ENCODE measurements at regions not wholly inside any gene's neighbourhood (a gene's known extent, or its start where the extent isn't known, plus 50 kb on each side); places are given as distances from the start of the nearest gene placed in this dataset.
"Not testable (repeated sequence)": the region's sequence is repeated elsewhere in the genome, so short reads cannot be mapped to it uniquely, and the experiment has no call there.

GRCh38 chr10:32180390-32181280 is 124.4 kb upstream of the KIF5B start:
- H3K4me3 ChIP-seq (ENCODE audit: low read length) = no peak overlapping the region
- H2AFZ ChIP-seq (ENCODE audit: low read length) = no peak overlapping the region
- no peaks in the 10 kb centered on the region for H3K27me3 ChIP-seq (ENCODE audit: low read length)
- BruUV-seq (replicated peaks) = no TSS peak
- TF ChIP-seq EZH2phosphoT487 (IDR thresholded peaks at IDR 0.05; ENCODE audit: borderline replicate concordance, low read length) = no peak
- no peak for TF ChIP-seq EZH2 (IDR thresholded peaks at IDR 0.05; ENCODE audit: low read length, unreplicated experiment)
- TF ChIP-seq CTCF (conservative IDR thresholded peaks at IDR 0.05; ENCODE audit: low read depth, low read length) = no peak
- no peak for DNase-seq
- H3K9me3 ChIP-seq (ENCODE audit: low read length) = no peaks in the 10 kb centered on the region
- H3K4me1 ChIP-seq (ENCODE audit: insufficient read depth, low read length) = no peaks in the 10 kb centered on the region
- POLR2A ChIA-PET (ENCODE audit: unreplicated experiment) = interaction anchor here (0.6 kb wide), 1 partner anchor 197 kb away, joined by 3 read pairs; no protein-coding TSS in a partner anchor
- no peak overlapping the region for H3K27ac ChIP-seq (ENCODE audit: low read length)
- intact Hi-C loops (cut with micrococcal nuclease) = no loop called here
- H3K36me3 ChIP-seq (ENCODE audit: low read depth, low read length) = no peaks in the 10 kb centered on the region
- H3K9me2 ChIP-seq (replicated peaks; ENCODE audit: low read length) = no peaks in the 10 kb centered on the region
- no peak overlapping the region for H3K4me2 ChIP-seq (ENCODE audit: low read length)
- no peaks in the 10 kb centered on the region for H3K79me2 ChIP-seq (ENCODE audit: low read length)
- CTCF ChIA-PET = no interaction called here
- H3F3A ChIP-seq (ENCODE audit: low read length, unreplicated experiment) = no peaks in the 10 kb centered on the region
- no peak overlapping the region for H3K9ac ChIP-seq (ENCODE audit: low read length)
- H4K20me1 ChIP-seq (ENCODE audit: low read length) = no peaks in the 10 kb centered on the region
- ATAC-seq = no peak

- H3K9me3 ChIP-seq (ENCODE audit: low read length) = no peaks in the 10 kb centered on the region
- no peaks in the 10 kb centered on the region for H3K79me2 ChIP-seq (ENCODE audit: low read length)
- no peaks in the 10 kb centered on the region for H3K36me3 ChIP-seq (ENCODE audit: low read depth, low read length)
- H3F3A ChIP-seq (ENCODE audit: low read length, unreplicated experiment) = no peaks in the 10 kb centered on the region
- H4K20me1 ChIP-seq (ENCODE audit: low read length) = no peaks in the 10 kb centered on the region
- intact Hi-C loops (cut with micrococcal nuclease) = no loop called here
- H3K9ac ChIP-seq (ENCODE audit: low read length) = no peak overlapping the region
- no TSS peak for BruUV-seq (replicated peaks)
- ChIA-PET CTCF (no interaction called here), POLR2A (ENCODE audit: unreplicated experiment) (interaction anchor here (0.6 kb wide), 1 partner anchor 198 kb away, joined by 3 read pairs; no protein-coding TSS in a partner anchor)
- ATAC-seq (no peak), DNase-seq (no peak)
- no peak overlapping the region for H2AFZ ChIP-seq (ENCODE audit: low read length)
- H3K4me2 ChIP-seq (ENCODE audit: low read length) = no peak overlapping the region
- H3K27ac ChIP-seq (ENCODE audit: low read length) = no peak overlapping the region
- no peaks in the 10 kb centered on the region for H3K9me2 ChIP-seq (replicated peaks; ENCODE audit: low read length)
- H3K27me3 ChIP-seq (ENCODE audit: low read length) = no peaks in the 10 kb centered on the region
- no peak overlapping the region for H3K4me3 ChIP-seq (ENCODE audit: low read length)
- no peaks in the 10 kb centered on the region for H3K4me1 ChIP-seq (ENCODE audit: insufficient read depth, low read length)
- no peak for TF ChIP-seq EZH2 (IDR thresholded peaks at IDR 0.05; ENCODE audit: low read length, unreplicated experiment)
- no peak for TF ChIP-seq EZH2phosphoT487 (IDR thresholded peaks at IDR 0.05; ENCODE audit: borderline replicate concordance, low read length)
- no peak for TF ChIP-seq CTCF (conservative IDR thresholded peaks at IDR 0.05; ENCODE audit: low read depth, low read length)
These were observed 123.6 kb upstream of the KIF5B start for GRCh38 chr10:32179836-32180235.

- CTCF ChIA-PET; H3F3A ChIP-seq (ENCODE audit: low read length, unreplicated experiment); H3K9me2 ChIP-seq (replicated peaks; ENCODE audit: low read length); H3K4me2 ChIP-seq (ENCODE audit: low read length); POLR2A ChIA-PET (ENCODE audit: unreplicated experiment); H3K79me2 ChIP-seq (ENCODE audit: low read length); H3K4me3 ChIP-seq (ENCODE audit: low read length); DNase-seq; H3K27ac ChIP-seq (ENCODE audit: low read length); H2AFZ ChIP-seq (ENCODE audit: low read length); intact Hi-C loops (cut with micrococcal nuclease); ATAC-seq; H3K4me1 ChIP-seq (ENCODE audit: insufficient read depth, low read length); H3K9me3 ChIP-seq (ENCODE audit: low read length); H3K27me3 ChIP-seq (ENCODE audit: low read length); H4K20me1 ChIP-seq (ENCODE audit: low read length); H3K9ac ChIP-seq (ENCODE audit: low read length); BruUV-seq (replicated peaks); H3K36me3 ChIP-seq (ENCODE audit: low read depth, low read length): not testable (repeated sequence)
These were observed 121.4 kb upstream of the KIF5B start for GRCh38 chr10:32177594-32177993.
